ENCODE measurements at regions not wholly inside any gene's neighbourhood (a gene's known extent, or its start where the extent isn't known, plus 50 kb on each side); places are given as distances from the start of the nearest gene placed in this dataset.

- DNase-seq (ENCODE audit: extremely low read depth, insufficient read length), result no peak
- Histone ChIP-seq H3K36me3 (ENCODE audit: control insufficient read depth, insufficient read depth, low read length) (no peaks in the 10 kb centered on the region), H3K4me3 (replicated peaks; ENCODE audit: low read depth, low read length) (no peak overlapping the region), H3K27me3 (replicated peaks; ENCODE audit: control insufficient read depth, insufficient read depth, low read length) (peaks cover 1% of the 10 kb centered on the region)
- TF ChIP-seq CTCF (IDR thresholded peaks at IDR 0.05; ENCODE audit: insufficient read depth, low read length, poor library complexity, severe bottlenecking), result no peak
These were observed 65.0 kb upstream of the ONECUT1 start for GRCh38 chr15:52855157-52855556.

DNA sequence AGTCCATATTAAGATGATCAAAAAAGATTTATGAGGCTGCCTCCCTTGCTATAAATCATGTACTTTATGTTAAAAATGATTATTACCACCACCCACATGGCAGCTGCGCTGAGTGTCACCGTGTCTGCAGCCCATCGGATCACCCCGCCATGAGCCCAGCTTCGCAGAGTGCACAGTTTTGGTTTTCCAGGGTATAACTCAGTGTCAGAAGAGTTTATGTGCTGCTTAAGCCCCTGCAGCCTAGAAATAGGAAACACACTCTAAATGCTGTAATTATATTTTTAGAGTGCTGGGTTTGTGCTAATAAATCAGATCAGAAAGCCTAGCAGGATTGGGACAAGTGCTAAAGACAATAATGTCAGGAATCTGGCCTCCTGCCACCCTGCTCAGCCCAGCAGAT is 54.7 kb upstream of the ONECUT1 start:
- no peak for DNase-seq (ENCODE audit: extremely low read depth, insufficient read length)
- TF ChIP-seq CTCF (IDR thresholded peaks at IDR 0.05; ENCODE audit: insufficient read depth, low read length, poor library complexity, severe bottlenecking), result no peak
- Histone ChIP-seq H3K27me3 (replicated peaks; ENCODE audit: control insufficient read depth, insufficient read depth, low read length) (no peaks in the 10 kb centered on the region; the same call in 1 of the 2 replicates), H3K36me3 (ENCODE audit: control insufficient read depth, insufficient read depth, low read length) (no peaks in the 10 kb centered on the region), H3K4me3 (replicated peaks; ENCODE audit: low read depth, low read length) (no peak overlapping the region)
